HG03135 (cell line): ENCODE measurements at regions not wholly inside any gene's neighbourhood (a gene's known extent, or its start where the extent isn't known, plus 50 kb on each side); places are given as distances from the start of the nearest gene placed in this dataset.
"Not testable (repeated sequence)": the region's sequence is repeated elsewhere in the genome, so short reads cannot be mapped to it uniquely, and the experiment has no call there.

Experiments
- ATAC-seq: cut with Tn5 transposase; IDR thresholded peaks from one replicate; pipeline ENCODE4 v1.9.1; 2021; ENCODE audit warnings: mild to moderate bottlenecking, moderate library complexity; ENCODE audit not compliant: unreplicated experiment

DNA sequence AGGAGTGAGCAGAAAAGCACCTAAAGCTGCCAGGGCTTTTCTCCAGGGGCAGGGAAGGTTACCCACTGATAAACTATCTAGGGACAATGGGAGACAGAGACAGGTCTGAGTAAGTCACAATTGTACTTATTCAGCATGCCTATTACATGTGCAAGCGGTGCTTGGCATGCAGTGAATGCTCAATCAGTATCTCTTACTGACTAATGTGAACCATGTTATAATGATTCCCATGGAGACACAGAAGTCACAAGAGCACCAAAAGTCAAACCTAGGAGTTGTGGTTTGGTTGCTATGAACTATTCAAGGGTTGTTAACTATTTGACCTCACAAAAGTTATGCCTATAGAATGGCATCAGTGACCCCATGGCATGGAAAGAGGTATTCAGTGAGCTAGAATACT lies 50.0 kb upstream of the RASGRP1 start:
- ATAC-seq, result no peak

- ATAC-seq, result no peak
Observed at GRCh38 chr15:38617831-38618230, 53.2 kb upstream of the RASGRP1 start.

DNA sequence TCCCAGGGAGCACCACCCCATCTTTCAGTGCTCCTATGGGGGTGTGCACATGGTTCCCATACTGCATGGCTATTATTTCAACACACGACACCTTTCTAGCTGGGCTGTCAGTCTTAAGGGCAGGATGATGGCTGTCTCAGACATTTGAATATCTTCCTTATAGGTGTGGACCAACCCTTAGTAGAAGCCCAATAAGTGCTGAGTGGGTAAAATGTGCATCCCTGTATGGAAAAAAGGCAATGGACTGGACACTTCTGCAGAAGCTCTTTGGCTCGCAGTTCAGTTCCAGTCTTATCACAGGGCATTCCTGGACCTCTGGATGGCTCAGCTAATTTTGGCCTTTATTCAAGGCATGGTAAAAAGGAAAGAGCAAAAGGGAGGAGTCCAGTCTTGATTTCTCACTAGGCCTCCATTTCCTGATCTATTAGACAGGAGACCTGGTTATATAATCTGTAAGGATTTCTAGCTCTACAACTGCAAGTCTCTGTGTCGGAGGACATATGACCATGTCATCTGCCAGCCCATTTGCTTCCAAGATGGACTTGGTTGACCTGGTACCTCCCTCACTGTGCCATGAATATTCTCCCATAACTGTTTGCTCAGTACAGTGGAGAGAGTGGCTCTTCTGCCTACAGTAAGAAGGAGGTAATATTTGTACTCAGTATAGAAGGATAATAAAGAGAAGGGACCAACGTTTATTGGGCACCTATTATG lies 53.8 kb upstream of the RASGRP1 start:
- ATAC-seq, result no peak

DNA sequence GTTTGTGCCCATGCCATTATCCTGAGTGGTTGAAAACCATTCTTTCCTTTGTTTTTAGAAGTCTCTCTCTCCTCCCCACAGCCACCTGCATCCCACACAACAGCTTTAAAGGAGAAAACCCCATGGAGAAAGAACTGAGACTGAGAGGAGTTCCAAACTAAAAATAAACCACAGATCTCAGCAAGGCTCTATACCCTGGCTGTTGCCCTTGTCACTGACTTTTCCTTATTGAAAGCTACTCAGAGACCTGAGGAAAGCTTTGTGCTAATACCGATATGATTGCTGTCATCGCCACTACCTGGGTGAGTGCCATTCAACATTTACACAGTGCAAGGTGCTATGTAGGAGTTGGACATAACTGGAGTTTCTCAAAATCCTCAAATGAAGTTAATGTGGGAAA lies 55.5 kb upstream of the RASGRP1 start:
- ATAC-seq, result no peak

DNA sequence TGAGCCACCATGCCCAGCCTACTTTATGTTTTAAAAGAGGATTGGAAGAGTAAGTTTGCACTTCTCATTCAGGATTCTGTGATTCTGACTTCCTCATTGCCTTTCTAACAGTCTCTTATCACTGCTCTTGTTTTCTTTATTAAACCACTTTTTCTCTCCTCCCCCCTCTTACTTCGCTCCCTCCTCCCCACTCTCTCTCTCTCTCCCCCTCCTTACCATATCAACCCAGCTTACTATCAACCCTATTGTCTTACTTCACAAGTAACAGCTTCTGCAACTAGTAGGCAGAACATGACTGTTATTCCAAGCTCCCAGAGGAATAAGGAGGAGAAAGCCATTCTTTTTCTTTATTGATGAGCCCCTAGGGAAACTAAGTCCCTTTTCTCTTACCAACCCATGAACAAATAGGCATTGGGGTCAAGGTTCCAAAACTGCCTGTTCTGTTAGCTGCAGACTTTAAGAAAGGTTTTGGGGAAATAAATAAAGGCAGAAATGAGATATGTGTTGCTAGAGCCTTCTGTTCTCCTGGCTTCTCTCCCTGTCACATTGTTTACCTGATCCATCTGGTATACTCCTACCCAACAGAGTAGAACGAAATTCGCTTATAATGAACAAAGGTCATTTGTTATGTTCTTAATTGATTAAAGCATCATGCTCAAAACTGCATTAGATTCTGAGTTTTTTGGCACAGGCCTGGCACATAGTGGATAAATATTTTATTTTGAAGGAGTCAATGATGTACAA lies 56.4 kb upstream of the RASGRP1 start:
- ATAC-seq, result no peak

DNA sequence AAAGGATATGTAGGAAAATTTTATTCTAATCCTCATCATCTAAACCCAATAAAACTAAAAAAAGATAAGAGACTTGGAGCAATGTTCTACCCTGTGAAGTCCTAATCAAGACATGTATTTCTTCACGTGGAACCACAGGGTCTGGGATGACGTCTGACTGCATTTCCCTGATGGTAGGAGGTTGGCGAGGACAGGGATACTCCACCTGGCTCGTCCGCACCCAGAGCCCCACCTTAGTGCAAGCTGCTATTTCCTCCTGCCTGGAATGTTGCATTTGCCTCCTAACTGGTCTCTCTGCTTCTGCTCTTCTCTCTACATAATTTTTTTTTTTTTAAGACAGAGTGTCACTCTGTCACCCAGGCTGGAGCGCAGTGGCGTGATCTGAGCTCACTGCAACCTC lies 57.7 kb upstream of the RASGRP1 start:
- no peak for ATAC-seq

- no peak for ATAC-seq
Observed at GRCh38 chr15:38622908-38623307, 58.3 kb upstream of the RASGRP1 start.

- ATAC-seq, result no peak
Observed at GRCh38 chr15:38623744-38624143, 59.1 kb upstream of the RASGRP1 start.

- ATAC-seq, result no peak
Observed at GRCh38 chr15:38624244-38625205, 59.9 kb upstream of the RASGRP1 start.

GRCh38 chr15:38625886-38626285 lies 61.3 kb upstream of the RASGRP1 start:
- ATAC-seq, result no peak

- ATAC-seq, result no peak
Observed at GRCh38 chr15:38626443-38627050, 61.9 kb upstream of the RASGRP1 start.

DNA sequence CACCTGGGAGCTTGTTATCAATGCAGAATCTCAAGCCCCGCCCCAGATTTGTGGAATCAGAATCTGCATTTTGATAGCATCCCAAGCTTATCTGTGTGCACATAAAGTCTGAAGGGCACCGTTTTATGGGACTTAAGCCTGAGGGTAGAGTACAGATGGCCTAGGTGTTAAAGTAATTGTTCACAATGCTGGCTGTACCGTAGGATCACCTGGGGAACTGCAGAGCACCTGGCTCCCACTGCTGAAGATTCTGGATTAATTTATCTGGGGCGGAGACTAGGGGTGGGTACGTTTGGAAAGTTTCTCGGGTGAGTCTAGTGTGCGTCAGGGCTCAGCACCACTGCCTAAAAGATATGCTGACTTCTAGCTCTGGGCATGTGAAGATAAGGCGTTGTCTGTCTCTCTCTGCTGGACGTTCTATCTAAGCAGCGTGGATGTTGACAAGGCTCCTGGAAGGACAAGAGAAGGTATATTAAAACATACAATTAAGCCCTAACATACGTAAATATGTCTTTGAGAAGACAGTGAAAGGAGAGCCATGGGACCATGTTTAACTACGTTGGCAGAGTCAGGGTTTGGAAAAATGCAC lies 63.2 kb upstream of the RASGRP1 start:
- no peak for ATAC-seq

GRCh38 chr15:38631119-38632075 lies 66.8 kb upstream of the RASGRP1 start:
- ATAC-seq, result no peak

- no peak for ATAC-seq
Observed at GRCh38 chr15:38635170-38635569, 70.6 kb upstream of the RASGRP1 start.

- no peak for ATAC-seq
Observed at GRCh38 chr15:38636597-38636996, 72.0 kb upstream of the RASGRP1 start.

DNA sequence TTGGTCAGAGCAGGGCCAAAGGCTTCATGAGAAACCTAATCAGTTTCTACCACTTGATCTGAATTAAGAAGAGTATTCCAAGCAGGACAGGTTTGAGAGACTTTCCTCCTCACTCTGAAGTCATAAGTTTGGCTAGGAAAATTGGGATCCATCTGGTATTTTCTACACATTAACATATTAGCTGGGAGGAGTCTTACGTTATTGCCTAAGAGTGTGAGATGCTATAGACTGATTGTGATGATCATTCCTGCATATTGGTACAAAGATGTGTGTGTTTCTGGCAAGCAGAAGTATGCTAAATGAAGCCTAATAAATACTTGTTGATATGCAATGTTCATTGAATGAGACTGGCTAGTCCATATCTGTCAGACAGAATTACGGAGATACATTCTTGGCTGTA lies 73.5 kb upstream of the RASGRP1 start:
- no peak for ATAC-seq

- no peak for ATAC-seq
Observed at GRCh38 chr15:38638811-38639210, 74.2 kb upstream of the RASGRP1 start.

DNA sequence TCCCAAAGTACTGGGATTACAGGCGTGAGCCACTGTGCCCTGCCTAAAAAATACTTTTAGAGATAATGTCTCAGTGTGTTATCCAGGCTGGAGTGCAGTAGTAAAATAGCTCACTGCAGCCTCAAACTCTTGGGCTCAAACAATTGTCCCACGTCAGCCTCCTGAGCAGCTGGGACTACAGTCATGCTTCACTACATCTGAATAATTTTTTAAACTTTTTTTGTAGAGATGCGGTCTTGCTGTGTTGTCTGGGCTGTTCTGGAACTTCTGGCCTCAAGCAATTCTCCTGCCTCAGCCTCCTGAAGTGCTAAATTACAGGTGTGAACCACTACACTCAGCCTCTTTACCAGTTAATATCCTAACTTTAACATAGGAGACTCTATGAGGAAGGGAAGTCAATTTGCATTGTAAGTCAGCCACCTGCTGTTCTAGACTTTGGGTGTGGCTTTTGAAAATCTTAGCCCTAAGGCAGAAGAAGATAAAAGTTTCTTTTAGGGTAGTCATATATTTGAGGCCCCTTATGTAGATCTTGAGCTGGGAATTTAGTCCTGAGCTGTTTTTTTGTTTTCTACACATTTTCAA lies 78.2 kb upstream of the RASGRP1 start:
- ATAC-seq, result no peak

DNA sequence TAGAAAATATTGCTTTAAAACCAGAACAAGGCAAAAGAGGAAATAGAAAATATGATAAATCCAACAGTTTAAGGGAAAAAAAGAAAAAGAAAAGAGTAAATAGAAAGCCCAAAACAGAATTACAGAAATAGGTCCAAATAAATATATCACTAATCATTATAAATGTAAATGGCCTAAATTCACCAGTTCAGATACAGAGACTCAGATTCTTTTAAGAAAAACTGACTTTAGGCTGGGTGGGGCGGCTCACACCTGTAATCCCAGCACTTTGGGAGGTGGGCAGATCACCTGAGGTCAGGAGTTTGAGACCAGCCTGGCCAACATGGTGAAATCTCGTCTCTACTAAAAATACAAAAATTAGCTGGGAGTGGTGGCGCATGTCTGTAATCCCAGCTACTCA lies 79.7 kb upstream of the RASGRP1 start:
- ATAC-seq, result not testable (repeated sequence)
